Testis (tissue), 2 donors: ENCODE measurements at regions not wholly inside any gene's neighbourhood (a gene's known extent, or its start where the extent isn't known, plus 50 kb on each side); places are given as distances from the start of the nearest gene placed in this dataset.

Source experiments
- CTCF ChIP-seq, 3 experiments: fragments of 450-650 bp in 2 of 3; fragments of 200-600 bp in 1 of 3; sonication (generic) in 1 of 3; IDR thresholded peaks; one replicate each; pipeline ENCODE4 v1.5.1; 2016 to 2019; ENCODE audit warnings: antibody characterized with exemption in 3 of 3, mild to moderate bottlenecking in 2 of 3, moderate library complexity in 1 of 3
- POLR2A ChIP-seq: fragments of 450-650 bp; IDR thresholded peaks from one replicate; pipeline ENCODE4 v1.6.1; 2017; ENCODE audit warnings: antibody characterized with exemption, mild to moderate bottlenecking, moderate library complexity

- no peak for TF ChIP-seq CTCF (IDR thresholded peaks at IDR 0.05)
- no peak for TF ChIP-seq POLR2A
Observed at GRCh38 chr18:22606563-22607283, 189.0 kb upstream of the CTAGE1 start.
